Neural progenitor cell (in vitro differentiated cells): ENCODE measurements at regions not wholly inside any gene's neighbourhood (a gene's known extent, or its start where the extent isn't known, plus 50 kb on each side); places are given as distances from the start of the nearest gene placed in this dataset.

ENCODE experiments used
- DNase-seq: peaks from one replicate; pipeline ENCODE4 v3.0.0-alpha.2; 2016; ENCODE audit warnings: low spot score
- H2AFZ ChIP-seq: fragments of 200-600 bp; sonication (generic); replicated peaks from 2 replicates; pipeline ENCODE4 v1.6.1; 2016; ENCODE audit warnings: antibody characterized with exemption
- H3F3A ChIP-seq: fragments of 200-600 bp; sonication (generic); 2 replicates; pipeline ENCODE4 v1.6.1; 2016; ENCODE audit warnings: antibody characterized with exemption, low read depth
- H3K27ac ChIP-seq: fragments of 200-600 bp; sonication (generic); 2 replicates; pipeline ENCODE4 v1.5.1; 2016; ENCODE audit warnings: mild to moderate bottlenecking
- H3K27me3 ChIP-seq: fragments of 200-600 bp; sonication (generic); 2 replicates; pipeline ENCODE4 v1.6.1; 2016; ENCODE audit warnings: mild to moderate bottlenecking, moderate library complexity
- H3K36me3 ChIP-seq: fragments of 200-600 bp; sonication (generic); 2 replicates; pipeline ENCODE4 v1.5.1; 2016
- H3K4me1 ChIP-seq: fragments of 200-600 bp; sonication (generic); 2 replicates; pipeline ENCODE4 v1.6.1; 2016; ENCODE audit warnings: mixed run types
- H3K4me2 ChIP-seq: fragments of 200-600 bp; sonication (generic); 2 replicates; pipeline ENCODE4 v1.6.1; 2016
- H3K4me3 ChIP-seq: fragments of 200-600 bp; sonication (generic); 2 replicates; pipeline ENCODE4 v1.5.1; 2016
- H3K79me2 ChIP-seq: fragments of 200-600 bp; sonication (generic); 2 replicates; pipeline ENCODE4 v1.6.1; 2016; ENCODE audit warnings: low read depth
- H3K9ac ChIP-seq: fragments of 200-600 bp; sonication (generic); 2 replicates; pipeline ENCODE4 v1.6.1; 2016
- H3K9me3 ChIP-seq: fragments of 200-600 bp; sonication (generic); 2 replicates; pipeline ENCODE4 v1.5.1; 2016; ENCODE audit warnings: low read depth
- H4K20me1 ChIP-seq: fragments of 200-600 bp; sonication (generic); 2 replicates; pipeline ENCODE4 v1.6.1; 2016; ENCODE audit warnings: low read depth
- H3K27ac Mint-ChIP-seq: 3 replicates; pipeline ENCODE4 v1.8.0; 2021; ENCODE audit warnings: mixed read lengths
- H3K27me3 Mint-ChIP-seq: 2 replicates; pipeline ENCODE4 v1.8.0; 2022; ENCODE audit warnings: low read depth, mild to moderate bottlenecking, inconsistent platforms, moderate library complexity, mixed read lengths; ENCODE audit not compliant: insufficient read depth
- H3K36me3 Mint-ChIP-seq: 3 replicates; pipeline ENCODE4 v1.8.0; 2021; ENCODE audit warnings: mixed read lengths
- H3K4me1 Mint-ChIP-seq: 3 replicates; pipeline ENCODE4 v1.8.0; 2021; ENCODE audit warnings: mixed read lengths
- H3K4me3 Mint-ChIP-seq: 3 replicates; pipeline ENCODE4 v1.8.0; 2021; ENCODE audit warnings: mild to moderate bottlenecking, moderate library complexity, mixed read lengths
- H3K9me3 Mint-ChIP-seq: 3 replicates; pipeline ENCODE4 v1.8.0; 2020; ENCODE audit warnings: mixed read lengths
- CTCF ChIP-seq: fragments of 200-600 bp; sonication (generic); IDR thresholded peaks from 2 replicates; pipeline ENCODE4 v1.5.1; 2017; ENCODE audit warnings: antibody characterized with exemption, mild to moderate bottlenecking
- EZH2 ChIP-seq: fragments of 200-600 bp; sonication (generic); IDR thresholded peaks from 2 replicates; pipeline ENCODE4 v1.6.1; 2017; ENCODE audit warnings: antibody characterized with exemption, mild to moderate bottlenecking, moderate library complexity
- EZH2phosphoT487 ChIP-seq: fragments of 200-600 bp; sonication (generic); IDR thresholded peaks from 2 replicates; pipeline ENCODE4 v1.6.1; 2017; ENCODE audit warnings: antibody characterized with exemption

- no peak overlapping the region for H3K4me2 ChIP-seq
- H3K9me3 ChIP-seq, result no peaks in the 10 kb centered on the region
- no peaks in the 10 kb centered on the region for H3K27me3 ChIP-seq
- H3K4me3 Mint-ChIP-seq, result no peak overlapping the region
- H3K4me1 Mint-ChIP-seq, result no peaks in the 10 kb centered on the region
- no peak overlapping the region for H3K4me3 ChIP-seq
- H3K79me2 ChIP-seq, result no peaks in the 10 kb centered on the region
- H3K27ac ChIP-seq, result no peak overlapping the region
- H3K36me3 Mint-ChIP-seq, result peaks cover 2% of the 10 kb centered on the region
- H3K36me3 ChIP-seq, result no peaks in the 10 kb centered on the region
- no peaks in the 10 kb centered on the region for H3K4me1 ChIP-seq
- peaks cover 20% of the 10 kb centered on the region for H3K9me3 Mint-ChIP-seq
- DNase-seq, result no peak
- no peak overlapping the region for H3K27ac Mint-ChIP-seq
- no peaks in the 10 kb centered on the region for H4K20me1 ChIP-seq
- TF ChIP-seq EZH2phosphoT487, result no peak
- no peak for TF ChIP-seq CTCF
- no peak for TF ChIP-seq EZH2
- H3K9ac ChIP-seq, result no peak overlapping the region
- H3K27me3 Mint-ChIP-seq, result peaks cover 3% of the 10 kb centered on the region
- H2AFZ ChIP-seq, result no peak overlapping the region
- no peaks in the 10 kb centered on the region for H3F3A ChIP-seq
Measured at GRCh38 chr13:83613524-83613923, 268.8 kb downstream of the SLITRK1 start.

GRCh38 chr13:83601539-83601938, 280.7 kb downstream of the SLITRK1 start:
- Mint-ChIP-seq H3K4me1 (no peaks in the 10 kb centered on the region), H3K27ac (no peak overlapping the region)
- H3K27ac ChIP-seq, result no peak overlapping the region

GRCh38 chr13:83592095-83592494, 290.2 kb downstream of the SLITRK1 start:
- DNase-seq, result no peak
- Histone ChIP-seq H3K9ac (no peak overlapping the region), H3K27ac (no peak overlapping the region), H3K27me3 (no peaks in the 10 kb centered on the region), H4K20me1 (no peaks in the 10 kb centered on the region), H2AFZ (peak overlapping the region; percentile 30), H3K4me1 (no peaks in the 10 kb centered on the region), H3F3A (no peaks in the 10 kb centered on the region), H3K36me3 (no peaks in the 10 kb centered on the region), H3K9me3 (no peaks in the 10 kb centered on the region), H3K79me2 (no peaks in the 10 kb centered on the region), H3K4me3 (no peak overlapping the region), H3K4me2 (no peak overlapping the region)
- H3K9me3 Mint-ChIP-seq, result no peaks in the 10 kb centered on the region
- no peak overlapping the region for H3K4me3 Mint-ChIP-seq
- no peak overlapping the region for H3K27ac Mint-ChIP-seq
- H3K4me1 Mint-ChIP-seq, result no peaks in the 10 kb centered on the region
- no peaks in the 10 kb centered on the region for H3K36me3 Mint-ChIP-seq
- H3K27me3 Mint-ChIP-seq, result no peaks in the 10 kb centered on the region
- TF ChIP-seq EZH2 (no peak), CTCF (no peak), EZH2phosphoT487 (no peak)

More at GRCh38 chr13:83601539-83601938, 280.7 kb downstream of the SLITRK1 start:
- peak overlapping the region; percentile 36 for H2AFZ ChIP-seq
- H3K36me3 ChIP-seq, result no peaks in the 10 kb centered on the region
- H3K9me3 Mint-ChIP-seq, result no peaks in the 10 kb centered on the region
- H3K4me3 Mint-ChIP-seq, result no peak overlapping the region
- no peaks in the 10 kb centered on the region for H4K20me1 ChIP-seq
- H3K4me3 ChIP-seq, result no peak overlapping the region
- no peaks in the 10 kb centered on the region for H3K4me1 ChIP-seq
- no peaks in the 10 kb centered on the region for H3K27me3 Mint-ChIP-seq
- H3K9me3 ChIP-seq, result no peaks in the 10 kb centered on the region
- H3K4me2 ChIP-seq, result no peak overlapping the region
- H3K9ac ChIP-seq, result no peak overlapping the region
- TF ChIP-seq EZH2 (no peak), EZH2phosphoT487 (no peak), CTCF (no peak)
- no peaks in the 10 kb centered on the region for H3K27me3 ChIP-seq
- H3F3A ChIP-seq, result no peaks in the 10 kb centered on the region
- H3K79me2 ChIP-seq, result no peaks in the 10 kb centered on the region
- H3K36me3 Mint-ChIP-seq, result no peaks in the 10 kb centered on the region
- DNase-seq, result no peak

- Histone ChIP-seq H3K36me3 (no peaks in the 10 kb centered on the region), H3K79me2 (no peaks in the 10 kb centered on the region), H3K27ac (no peak overlapping the region), H3F3A (no peaks in the 10 kb centered on the region), H3K4me2 (no peak overlapping the region), H3K27me3 (no peaks in the 10 kb centered on the region), H2AFZ (no peak overlapping the region), H3K4me3 (no peak overlapping the region), H3K4me1 (no peaks in the 10 kb centered on the region), H4K20me1 (no peaks in the 10 kb centered on the region), H3K9ac (no peak overlapping the region), H3K9me3 (no peaks in the 10 kb centered on the region)
- H3K4me1 Mint-ChIP-seq, result no peaks in the 10 kb centered on the region
- no peaks in the 10 kb centered on the region for H3K27me3 Mint-ChIP-seq
- no peak overlapping the region for H3K4me3 Mint-ChIP-seq
- TF ChIP-seq EZH2, result no peak
- no peak for TF ChIP-seq CTCF
- TF ChIP-seq EZH2phosphoT487, result no peak
- no peaks in the 10 kb centered on the region for H3K36me3 Mint-ChIP-seq
- no peak overlapping the region for H3K27ac Mint-ChIP-seq
- no peaks in the 10 kb centered on the region for H3K9me3 Mint-ChIP-seq
- DNase-seq, result no peak
Measured at GRCh38 chr13:83589814-83590213, 292.5 kb downstream of the SLITRK1 start.
